ENCODE measurements at regions not wholly inside any gene's neighbourhood (a gene's known extent, or its start where the extent isn't known, plus 50 kb on each side); places are given as distances from the start of the nearest gene placed in this dataset.

DNA sequence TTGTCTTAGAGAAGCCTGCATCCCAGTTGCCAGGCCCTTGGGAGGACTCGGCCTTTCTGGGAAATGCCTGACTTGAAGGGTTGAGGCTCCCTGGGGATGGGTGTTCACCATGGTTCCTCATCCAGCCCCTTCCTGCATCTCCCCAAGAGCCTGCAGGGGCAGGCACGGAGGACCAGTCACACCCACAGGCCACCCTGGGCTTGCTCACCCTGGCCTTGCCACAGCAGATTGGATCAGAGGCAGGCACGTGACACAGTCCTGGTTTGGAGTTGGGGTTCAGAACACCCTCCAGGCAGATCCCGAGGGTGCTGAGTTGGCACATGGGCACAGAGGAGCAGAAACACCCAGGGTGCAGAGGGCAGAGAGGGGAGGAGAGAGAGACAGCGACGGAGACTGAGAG, 286.1 kb downstream of the PBX3 start:
- WGBS (ENCODE audit: insufficient coverage, insufficient replicate concordance, low lambda C conversion rate, missing lambda C conversion rate): 23% methylated on average over 6 of the region's 6 CpGs
- POLR2A ChIA-PET: no interaction called here
- DNase-seq (ENCODE audit: low read depth, low spot score) (no peak), FAIRE-seq (no peak), ATAC-seq (no peak)
- Histone ChIP-seq H3K9ac (ENCODE audit: control insufficient read depth, insufficient read depth, low read length) (no peak overlapping the region), H2AFZ (ENCODE audit: control insufficient read depth, low read depth, low read length) (no peak overlapping the region), H4K20me1 (ENCODE audit: control insufficient read depth, insufficient read depth) (no peaks in the 10 kb centered on the region), H3K4me3 (no peak overlapping the region), H3K4me2 (ENCODE audit: control insufficient read depth, insufficient read depth) (no peak overlapping the region), H3K36me3 (ENCODE audit: control insufficient read depth in 2 of 2, insufficient read depth in 2 of 2, low read length in 1 of 2) (no peaks in the 10 kb centered on the region), H3K79me2 (ENCODE audit: control insufficient read depth, insufficient read depth, low read length) (no peaks in the 10 kb centered on the region), H3K27me3 (replicated peaks in 1 of 2; ENCODE audit: control insufficient read depth in 2 of 2, insufficient read depth in 2 of 2, low read length in 1 of 2) (peaks cover 0 to 2% of the 10 kb centered on the region in 2 experiments; a peak in 1 of 4 replicates), H3K4me1 (ENCODE audit: control insufficient read depth, insufficient read depth, low read length) (no peaks in the 10 kb centered on the region), H3K27ac (ENCODE audit: control insufficient read depth, insufficient read depth) (no peak overlapping the region), H3K9me3 (replicated peaks; ENCODE audit: control insufficient read depth, insufficient read depth, low read length) (no peaks in the 10 kb centered on the region)
- RAD21 ChIA-PET (ENCODE audit: unreplicated experiment): no interaction called here
- in situ Hi-C loops (cut with MboI): no loop called here
- TF ChIP-seq EP300 (IDR thresholded peaks at IDR 0.05; ENCODE audit: borderline replicate concordance in 1 of 2, control insufficient read depth in 1 of 2, low read depth in 2 of 2, low read length in 2 of 2): no peak
- no peak for TF ChIP-seq KLF5 (IDR thresholded peaks at IDR 0.05; ENCODE audit: partially characterized antibody)
- TF ChIP-seq HDAC2 (IDR thresholded peaks at IDR 0.05): no peak
- TF ChIP-seq MYB (IDR thresholded peaks at IDR 0.05; ENCODE audit: borderline replicate concordance, low read depth, low read length): no peak
- TF ChIP-seq, protein P1, sequence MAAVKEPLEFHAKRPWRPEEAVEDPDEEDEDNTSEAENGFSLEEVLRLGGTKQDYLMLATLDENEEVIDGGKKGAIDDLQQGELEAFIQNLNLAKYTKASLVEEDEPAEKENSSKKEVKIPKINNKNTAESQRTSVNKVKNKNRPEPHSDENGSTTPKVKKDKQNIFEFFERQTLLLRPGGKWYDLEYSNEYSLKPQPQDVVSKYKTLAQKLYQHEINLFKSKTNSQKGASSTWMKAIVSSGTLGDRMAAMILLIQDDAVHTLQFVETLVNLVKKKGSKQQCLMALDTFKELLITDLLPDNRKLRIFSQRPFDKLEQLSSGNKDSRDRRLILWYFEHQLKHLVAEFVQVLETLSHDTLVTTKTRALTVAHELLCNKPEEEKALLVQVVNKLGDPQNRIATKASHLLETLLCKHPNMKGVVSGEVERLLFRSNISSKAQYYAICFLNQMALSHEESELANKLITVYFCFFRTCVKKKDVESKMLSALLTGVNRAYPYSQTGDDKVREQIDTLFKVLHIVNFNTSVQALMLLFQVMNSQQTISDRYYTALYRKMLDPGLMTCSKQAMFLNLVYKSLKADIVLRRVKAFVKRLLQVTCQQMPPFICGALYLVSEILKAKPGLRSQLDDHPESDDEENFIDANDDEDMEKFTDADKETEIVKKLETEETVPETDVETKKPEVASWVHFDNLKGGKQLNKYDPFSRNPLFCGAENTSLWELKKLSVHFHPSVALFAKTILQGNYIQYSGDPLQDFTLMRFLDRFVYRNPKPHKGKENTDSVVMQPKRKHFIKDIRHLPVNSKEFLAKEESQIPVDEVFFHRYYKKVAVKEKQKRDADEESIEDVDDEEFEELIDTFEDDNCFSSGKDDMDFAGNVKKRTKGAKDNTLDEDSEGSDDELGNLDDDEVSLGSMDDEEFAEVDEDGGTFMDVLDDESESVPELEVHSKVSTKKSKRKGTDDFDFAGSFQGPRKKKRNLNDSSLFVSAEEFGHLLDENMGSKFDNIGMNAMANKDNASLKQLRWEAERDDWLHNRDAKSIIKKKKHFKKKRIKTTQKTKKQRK (IDR thresholded peaks at IDR 0.05; ENCODE audit: low read depth, low read length): no peak
- no peak for TF ChIP-seq KDM1A (IDR thresholded peaks at IDR 0.05; ENCODE audit: borderline replicate concordance)
- TF ChIP-seq PML (IDR thresholded peaks at IDR 0.05; ENCODE audit: low read length): no peak
- no peak for TF ChIP-seq DPF2 (IDR thresholded peaks at IDR 0.05)
- no peak for TF ChIP-seq RAD51 (IDR thresholded peaks at IDR 0.05)
- no TSS peak for BruUV-seq (replicated peaks)
- intact Hi-C loops (cut with micrococcal nuclease; ENCODE audit: unreplicated experiment): no loop called here
- SMC1A ChIA-PET (ENCODE audit: uncharacterized antibody, unreplicated experiment): no interaction called here
- CTCF ChIA-PET: no interaction called here

Measured in GM12878 (cell line).